Right atrium auricular region (tissue), 2 donors: ENCODE measurements at regions not wholly inside any gene's neighbourhood (a gene's known extent, or its start where the extent isn't known, plus 50 kb on each side); places are given as distances from the start of the nearest gene placed in this dataset.

Experiments
- DNase-seq: peaks from one replicate; pipeline ENCODE4 v3.0.0-alpha.2; 2019; ENCODE audit warnings: low spot score
- H3K27ac ChIP-seq, 2 donors: fragments of 200-600 bp; sonication (generic); 1 replicate in 1 of 2; 2 replicates in 1 of 2; pipeline ENCODE4 v1.5.1; 2016 to 2019
- H3K27me3 ChIP-seq, 2 donors: fragments of 200-600 bp; sonication (generic); one replicate each; pipeline versions ENCODE4 v1.5.1 to v1.6.0; 2017 to 2019
- H3K36me3 ChIP-seq: fragments of 200-600 bp; sonication (generic); one replicate; pipeline ENCODE4 v1.5.1; 2016
- H3K4me1 ChIP-seq, 2 donors: fragments of 200-600 bp; sonication (generic); one replicate each; pipeline versions ENCODE4 v1.5.1 to v1.6.0; 2017 to 2019
- H3K4me3 ChIP-seq, 2 donors: fragments of 200-600 bp; sonication (generic); 1 replicate in 1 of 2; 2 replicates in 1 of 2; pipeline ENCODE4 v1.5.1; 2017 to 2019; ENCODE audit warnings: mild to moderate bottlenecking in 1 of 2, moderate library complexity in 1 of 2
- H3K9me3 ChIP-seq, 2 donors: fragments of 200-600 bp; sonication (generic); one replicate each; pipeline ENCODE4 v1.5.1; 2019
- CTCF ChIP-seq, 2 donors: fragments of 200-600 bp; sonication (generic); IDR thresholded peaks; one replicate each; pipeline ENCODE4 v1.5.1; 2019; ENCODE audit warnings: antibody characterized with exemption in 2 of 2

GRCh38 chr2:217004656-217005055, 144.8 kb upstream of the TNP1 start:
- peaks cover 0 to 9% of the 10 kb centered on the region in 2 donors for H3K4me1 ChIP-seq
- no peaks in the 10 kb centered on the region for H3K27me3 ChIP-seq
- no peaks in the 10 kb centered on the region for H3K36me3 ChIP-seq
- no peak overlapping the region for H3K27ac ChIP-seq
- no peak for DNase-seq
- H3K4me3 ChIP-seq, result no peak overlapping the region
- no peak for TF ChIP-seq CTCF (IDR thresholded peaks at IDR 0.05)
- no peaks in the 10 kb centered on the region for H3K9me3 ChIP-seq

DNA sequence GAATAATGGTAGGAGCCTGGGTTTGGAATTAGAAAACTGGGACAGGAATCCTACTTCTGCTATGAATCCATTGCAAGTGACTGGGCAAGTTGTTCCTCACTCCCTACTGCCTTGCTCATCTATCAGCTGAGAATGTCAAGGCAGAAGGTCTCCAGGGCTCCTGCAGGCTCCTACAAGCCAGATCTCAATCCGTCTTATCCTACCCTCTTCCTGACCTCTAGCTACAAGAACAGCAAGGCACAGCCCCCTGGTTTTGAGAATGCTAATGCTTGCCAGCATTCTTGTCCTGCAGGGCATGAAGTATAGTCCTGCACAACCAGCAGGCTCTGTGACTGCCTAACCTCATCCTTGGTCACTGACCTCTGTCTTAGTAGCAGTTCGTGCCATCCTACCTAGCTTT, 141.9 kb upstream of the TNP1 start:
- Histone ChIP-seq H3K4me1 (peaks cover 0 to 9% of the 10 kb centered on the region in 2 donors), H3K4me3 (no peak overlapping the region), H3K27ac (no peak overlapping the region), H3K9me3 (no peaks in the 10 kb centered on the region), H3K27me3 (no peaks in the 10 kb centered on the region), H3K36me3 (no peaks in the 10 kb centered on the region)
- no peak for DNase-seq
- no peak for TF ChIP-seq CTCF (IDR thresholded peaks at IDR 0.05)

- no peak overlapping the region for H3K27ac ChIP-seq
- no peaks in the 10 kb centered on the region for H3K36me3 ChIP-seq
- H3K4me1 ChIP-seq, result peaks cover 0 to 9% of the 10 kb centered on the region in 2 donors
- no peak for DNase-seq
- H3K27me3 ChIP-seq, result no peaks in the 10 kb centered on the region
- TF ChIP-seq CTCF (IDR thresholded peaks at IDR 0.05), result no peak
- no peaks in the 10 kb centered on the region for H3K9me3 ChIP-seq
- no peak overlapping the region for H3K4me3 ChIP-seq
Observed at GRCh38 chr2:217000406-217000805, 140.5 kb upstream of the TNP1 start.

DNA sequence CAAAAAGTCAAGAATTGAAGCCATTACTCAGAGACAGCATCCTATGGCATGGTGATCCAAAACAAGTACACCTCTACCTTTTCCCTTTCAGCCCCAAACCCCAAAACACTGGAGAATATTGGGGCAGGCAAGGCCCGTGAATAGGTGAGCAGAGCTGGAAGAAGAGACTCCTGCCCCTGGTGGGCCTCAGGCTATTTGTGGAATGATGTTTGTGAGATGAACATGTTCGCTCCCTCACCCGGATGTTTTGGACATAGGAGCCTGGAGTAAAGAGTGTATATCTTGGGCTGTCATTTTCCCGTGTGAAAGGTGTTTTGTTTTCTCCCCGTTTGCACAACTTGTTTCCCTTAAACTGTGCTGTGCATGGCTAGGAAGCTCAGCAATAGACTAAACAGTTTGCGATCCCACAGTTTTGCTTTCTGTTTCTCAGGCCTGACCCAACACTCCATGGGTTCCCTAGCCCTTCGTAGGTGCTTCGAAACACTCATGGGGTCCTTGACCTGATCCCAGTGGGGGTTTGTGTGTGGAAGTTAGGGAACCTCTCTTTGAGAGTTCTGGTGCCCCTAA, 136.5 kb upstream of the TNP1 start:
- H3K36me3 ChIP-seq, result no peaks in the 10 kb centered on the region
- H3K4me3 ChIP-seq, result no peak overlapping the region
- H3K27ac ChIP-seq, result no peak overlapping the region
- DNase-seq, result no peak
- no peak for TF ChIP-seq CTCF (IDR thresholded peaks at IDR 0.05)
- no peaks in the 10 kb centered on the region for H3K9me3 ChIP-seq
- H3K27me3 ChIP-seq, result no peaks in the 10 kb centered on the region
- peaks cover 0 to 10% of the 10 kb centered on the region in 2 donors for H3K4me1 ChIP-seq

GRCh38 chr2:216994353-216994854, 134.5 kb upstream of the TNP1 start:
- no peaks in the 10 kb centered on the region for H3K27me3 ChIP-seq
- H3K27ac ChIP-seq, result no peak overlapping the region
- no peaks in the 10 kb centered on the region for H3K9me3 ChIP-seq
- DNase-seq, result no peak
- no peak overlapping the region for H3K4me3 ChIP-seq
- no peak for TF ChIP-seq CTCF (IDR thresholded peaks at IDR 0.05)
- H3K36me3 ChIP-seq, result no peaks in the 10 kb centered on the region
- peaks cover 0 to 18% of the 10 kb centered on the region in 2 donors for H3K4me1 ChIP-seq
